Thymus (tissue), 11 donors: ENCODE measurements at regions not wholly inside any gene's neighbourhood (a gene's known extent, or its start where the extent isn't known, plus 50 kb on each side); places are given as distances from the start of the nearest gene placed in this dataset.

Source experiments
- DNase-seq, 9 donors: peaks; one replicate each; pipeline ENCODE4 v3.0.0-alpha.2; 2013; ENCODE audit warnings: low spot score in 9 of 9, low read depth in 6 of 9, missing footprints in 1 of 9
- H3K27ac ChIP-seq, 2 donors: one replicate each; pipeline ENCODE4 v1.5.1; 2013; ENCODE audit warnings: control low read depth in 1 of 2, low read depth in 1 of 2, low read length in 1 of 2, mild to moderate bottlenecking in 1 of 2, moderate library complexity in 1 of 2
- H3K27me3 ChIP-seq, 2 donors: one replicate each; pipeline ENCODE4 v1.5.1; 2013; ENCODE audit warnings: low read length in 1 of 2; ENCODE audit not compliant: control insufficient read depth in 2 of 2, insufficient read depth in 1 of 2
- H3K36me3 ChIP-seq, 2 donors: one replicate each; pipeline ENCODE4 v1.5.1; 2013; ENCODE audit warnings: low read length in 1 of 2, mild to moderate bottlenecking in 1 of 2, moderate library complexity in 1 of 2; ENCODE audit not compliant: control insufficient read depth in 2 of 2, insufficient read depth in 2 of 2
- H3K4me1 ChIP-seq, 2 donors: one replicate each; pipeline ENCODE4 v1.5.1; 2013; ENCODE audit warnings: low read length in 2 of 2; ENCODE audit not compliant: control insufficient read depth in 2 of 2, insufficient read depth in 2 of 2
- H3K4me3 ChIP-seq, 2 donors: one replicate each; pipeline ENCODE4 v1.5.1; 2013; ENCODE audit warnings: low read length in 2 of 2, control low read depth in 1 of 2, mild to moderate bottlenecking in 1 of 2
- H3K9me3 ChIP-seq, 2 donors: one replicate each; pipeline ENCODE4 v1.5.1; 2013; ENCODE audit warnings: low read length in 1 of 2, mild to moderate bottlenecking in 1 of 2; ENCODE audit not compliant: control insufficient read depth in 2 of 2, insufficient read depth in 1 of 2
- WGBS: extraction: QIAGEN DNeasy Blood & Tissue Kit; methylation state at CpG from one replicate; pipeline ENCODE4 v1.1.7; 2013; 5-methylcytosine and 5-hydroxymethylcytosine counted together
- donor health status: healthy.

GRCh38 chrX:148443216-148443615 lies 57.2 kb upstream of the AFF2 start:
- DNase-seq = peak in 2 of 9 donors; percentile 1 to 28
- no peaks in the 10 kb centered on the region for H3K9me3 ChIP-seq
- no peak overlapping the region for H3K27ac ChIP-seq
- H3K27me3 ChIP-seq = no peaks in the 10 kb centered on the region
- no peaks in the 10 kb centered on the region for H3K36me3 ChIP-seq
- no peaks in the 10 kb centered on the region for H3K4me1 ChIP-seq
- WGBS = 48% methylated on average over 3 of the region's 3 CpGs
- H3K4me3 ChIP-seq = no peak overlapping the region

GRCh38 chrX:148448686-148449085 lies 51.7 kb upstream of the AFF2 start:
- no peak for DNase-seq
- Histone ChIP-seq H3K9me3 (no peaks in the 10 kb centered on the region), H3K4me3 (no peak overlapping the region), H3K27ac (no peak overlapping the region), H3K36me3 (no peaks in the 10 kb centered on the region), H3K4me1 (no peaks in the 10 kb centered on the region), H3K27me3 (no peaks in the 10 kb centered on the region)
- WGBS = 91% methylated on average over 4 of the region's 4 CpGs
